Tibial nerve (tissue), 3 donors: ENCODE measurements at regions not wholly inside any gene's neighbourhood (a gene's known extent, or its start where the extent isn't known, plus 50 kb on each side); places are given as distances from the start of the nearest gene placed in this dataset.

Experiments used
- POLR2A ChIP-seq, 2 donors: fragments of 450-650 bp; IDR thresholded peaks; one replicate each; pipeline ENCODE4 v1.6.1; 2017; ENCODE audit warnings: antibody characterized with exemption in 2 of 2, mild to moderate bottlenecking in 2 of 2, moderate library complexity in 2 of 2
- TF ChIP-seq, protein P1 (sequence below), 5 experiments: fragments of 200-600 bp in 3 of 5; fragments of 450-650 bp in 2 of 5; sonication (generic) in 3 of 5; IDR thresholded peaks; one replicate each; pipeline ENCODE4 v1.5.1; 2016 to 2019; ENCODE audit warnings: antibody characterized with exemption in 5 of 5, mild to moderate bottlenecking in 3 of 5, moderate library complexity in 2 of 5

DNA sequence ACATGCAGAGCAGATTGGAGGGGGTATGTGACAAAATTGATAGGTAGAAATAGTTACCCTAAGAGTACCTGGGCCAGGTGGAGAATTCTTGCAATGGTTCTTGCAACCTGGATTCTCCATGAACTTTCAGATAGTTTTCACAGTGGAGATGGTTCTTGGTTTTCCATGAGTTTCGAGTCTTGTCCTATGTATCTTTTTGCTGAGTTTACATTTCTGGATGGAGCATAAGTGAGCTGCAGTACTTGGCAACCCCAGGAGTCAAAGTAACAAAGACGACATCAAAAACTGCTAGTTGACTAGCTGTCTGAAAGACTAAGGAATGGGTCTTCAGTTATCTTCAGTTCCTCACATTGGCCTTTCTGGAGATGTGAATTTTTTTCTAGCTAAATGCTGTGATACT lies 196.6 kb upstream of the RAD23B start:
- TF ChIP-seq, protein P1, sequence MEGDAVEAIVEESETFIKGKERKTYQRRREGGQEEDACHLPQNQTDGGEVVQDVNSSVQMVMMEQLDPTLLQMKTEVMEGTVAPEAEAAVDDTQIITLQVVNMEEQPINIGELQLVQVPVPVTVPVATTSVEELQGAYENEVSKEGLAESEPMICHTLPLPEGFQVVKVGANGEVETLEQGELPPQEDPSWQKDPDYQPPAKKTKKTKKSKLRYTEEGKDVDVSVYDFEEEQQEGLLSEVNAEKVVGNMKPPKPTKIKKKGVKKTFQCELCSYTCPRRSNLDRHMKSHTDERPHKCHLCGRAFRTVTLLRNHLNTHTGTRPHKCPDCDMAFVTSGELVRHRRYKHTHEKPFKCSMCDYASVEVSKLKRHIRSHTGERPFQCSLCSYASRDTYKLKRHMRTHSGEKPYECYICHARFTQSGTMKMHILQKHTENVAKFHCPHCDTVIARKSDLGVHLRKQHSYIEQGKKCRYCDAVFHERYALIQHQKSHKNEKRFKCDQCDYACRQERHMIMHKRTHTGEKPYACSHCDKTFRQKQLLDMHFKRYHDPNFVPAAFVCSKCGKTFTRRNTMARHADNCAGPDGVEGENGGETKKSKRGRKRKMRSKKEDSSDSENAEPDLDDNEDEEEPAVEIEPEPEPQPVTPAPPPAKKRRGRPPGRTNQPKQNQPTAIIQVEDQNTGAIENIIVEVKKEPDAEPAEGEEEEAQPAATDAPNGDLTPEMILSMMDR (IDR thresholded peaks at IDR 0.05): no peak
- TF ChIP-seq POLR2A (IDR thresholded peaks at IDR 0.05): no peak
